PC-9 (cell line): ENCODE measurements at regions not wholly inside any gene's neighbourhood (a gene's known extent, or its start where the extent isn't known, plus 50 kb on each side); places are given as distances from the start of the nearest gene placed in this dataset.

Experiments
- BruUV-seq: library from RNA; stranded (reverse); fragments of 400-500 nt; replicated peaks from 2 replicates; lab custom pipeline; 2021; lab: Mats Ljungman, UMichigan
- CTCF ChIA-PET: fragments of 300-600 bp; sonication (Branson Sonifier 250); formaldehyde crosslinking; loops from one replicate; lab custom pipeline; 2022; ENCODE audit warnings: antibody characterized with exemption; lab: Charles Lee
- POLR2A ChIA-PET: fragments of 300-600 bp; sonication (Branson Sonifier 250); formaldehyde crosslinking; loops from one replicate; lab custom pipeline; 2022; ENCODE audit warnings: antibody characterized with exemption; ENCODE audit not compliant: unreplicated experiment; lab: Charles Lee
- DNase-seq, 2 experiments: peaks; one replicate each; pipeline versions ENCODE4 v3.0.0 to v3.0.0-alpha.2; 2015 to 2022; ENCODE audit warnings: mixed read lengths in 1 of 2
- H2AFZ ChIP-seq: fragments of 200-600 bp; sonication (generic); 2 replicates; pipeline ENCODE4 v1.8.1; 2017; ENCODE audit warnings: antibody characterized with exemption
- H3F3A ChIP-seq: fragments of 200-600 bp; sonication (generic); 2 replicates; pipeline ENCODE4 v1.8.1; 2017; ENCODE audit warnings: antibody characterized with exemption, mild to moderate bottlenecking, low read depth; ENCODE audit not compliant: insufficient read depth
- H3K27ac ChIP-seq: fragments of 200-600 bp; sonication (generic); 2 replicates; pipeline ENCODE4 v1.6.1; 2016; ENCODE audit warnings: mixed run types
- H3K27me3 ChIP-seq: fragments of 200-600 bp; sonication (generic); 2 replicates; pipeline ENCODE4 v1.6.1; 2016; ENCODE audit warnings: low read depth, mixed run types; ENCODE audit not compliant: insufficient read depth
- H3K36me3 ChIP-seq: fragments of 200-600 bp; sonication (generic); 2 replicates; pipeline ENCODE4 v1.6.1; 2016; ENCODE audit warnings: low read depth, mixed run types
- H3K4me1 ChIP-seq: fragments of 200-600 bp; sonication (generic); replicated peaks from 2 replicates; pipeline ENCODE4 v1.6.1; 2016; ENCODE audit warnings: mixed run types; ENCODE audit not compliant: insufficient read depth
- H3K4me2 ChIP-seq: fragments of 200-600 bp; sonication (generic); 2 replicates; pipeline ENCODE4 v1.6.1; 2017; ENCODE audit warnings: mixed run types
- H3K4me3 ChIP-seq: fragments of 200-600 bp; sonication (generic); 2 replicates; pipeline ENCODE4 v1.6.1; 2016; ENCODE audit warnings: mixed run types
- H3K79me2 ChIP-seq: fragments of 200-600 bp; sonication (generic); 2 replicates; pipeline ENCODE4 v1.6.1; 2017; ENCODE audit warnings: low read depth, mixed run types
- H3K9me2 ChIP-seq: fragments of 200-600 bp; sonication (generic); 2 replicates; pipeline ENCODE4 v1.8.1; 2017; ENCODE audit warnings: mild to moderate bottlenecking; ENCODE audit not compliant: insufficient read depth
- H3K9me3 ChIP-seq: fragments of 200-600 bp; sonication (generic); 2 replicates; pipeline ENCODE4 v1.8.1; 2016; ENCODE audit warnings: low read depth; ENCODE audit not compliant: insufficient read depth
- H4K20me1 ChIP-seq: fragments of 200-600 bp; sonication (generic); 2 replicates; pipeline ENCODE4 v1.8.1; 2017; ENCODE audit not compliant: insufficient read depth
- EZH2 ChIP-seq: fragments of 200-600 bp; sonication (generic); IDR thresholded peaks from 2 replicates; pipeline ENCODE4 v1.8.0; 2017; ENCODE audit warnings: antibody characterized with exemption, low read depth
- intact Hi-C: fragments of 100-400 bp; cut with micrococcal nuclease; formaldehyde crosslinking; loops from one replicate; pipeline ENCODE4 v1.10.0; 2022; ENCODE audit not compliant: unreplicated experiment
- TF ChIP-seq, protein P1 (sequence below): fragments of 200-600 bp; sonication (generic); conservative IDR thresholded peaks from 2 replicates; pipeline ENCODE4 v1.6.1; 2017; ENCODE audit warnings: mixed run types, antibody characterized with exemption, mild to moderate bottlenecking, moderate library complexity

DNA sequence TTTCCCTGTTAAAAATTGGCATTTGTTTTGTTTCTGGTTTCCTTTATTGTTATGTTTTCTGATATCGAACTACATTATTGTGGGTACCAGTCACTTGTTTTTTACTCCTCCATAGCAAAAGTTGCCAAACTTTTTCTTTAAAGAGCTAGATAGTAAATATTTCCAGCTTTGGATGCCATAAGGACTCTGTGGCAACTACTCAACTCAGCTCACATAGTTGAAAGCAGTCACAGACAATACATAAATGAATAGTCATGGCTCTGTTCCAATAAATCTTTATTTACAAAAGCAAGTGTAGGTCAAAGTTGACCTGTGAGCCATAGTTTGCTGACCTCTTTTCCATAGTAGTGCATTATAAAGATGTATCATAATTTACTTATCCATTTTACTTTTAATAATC is 305.0 kb downstream of the RASEF start:
- Histone ChIP-seq H3K36me3 (no peaks in the 10 kb centered on the region), H3F3A (no peaks in the 10 kb centered on the region), H3K27ac (no peak overlapping the region), H3K4me3 (no peak overlapping the region; the same call in 1 of the 2 replicates), H3K4me2 (peak overlapping the region; percentile 53), H4K20me1 (no peaks in the 10 kb centered on the region), H3K4me1 (no peaks in the 10 kb centered on the region), H3K9me3 (no peaks in the 10 kb centered on the region), H2AFZ (peak overlapping the region; percentile 26; the same call in 1 of the 2 replicates), H3K79me2 (no peaks in the 10 kb centered on the region), H3K27me3 (no peaks in the 10 kb centered on the region), H3K9me2 (no peaks in the 10 kb centered on the region)
- intact Hi-C loops, result no loop called here
- TF ChIP-seq, protein P1, sequence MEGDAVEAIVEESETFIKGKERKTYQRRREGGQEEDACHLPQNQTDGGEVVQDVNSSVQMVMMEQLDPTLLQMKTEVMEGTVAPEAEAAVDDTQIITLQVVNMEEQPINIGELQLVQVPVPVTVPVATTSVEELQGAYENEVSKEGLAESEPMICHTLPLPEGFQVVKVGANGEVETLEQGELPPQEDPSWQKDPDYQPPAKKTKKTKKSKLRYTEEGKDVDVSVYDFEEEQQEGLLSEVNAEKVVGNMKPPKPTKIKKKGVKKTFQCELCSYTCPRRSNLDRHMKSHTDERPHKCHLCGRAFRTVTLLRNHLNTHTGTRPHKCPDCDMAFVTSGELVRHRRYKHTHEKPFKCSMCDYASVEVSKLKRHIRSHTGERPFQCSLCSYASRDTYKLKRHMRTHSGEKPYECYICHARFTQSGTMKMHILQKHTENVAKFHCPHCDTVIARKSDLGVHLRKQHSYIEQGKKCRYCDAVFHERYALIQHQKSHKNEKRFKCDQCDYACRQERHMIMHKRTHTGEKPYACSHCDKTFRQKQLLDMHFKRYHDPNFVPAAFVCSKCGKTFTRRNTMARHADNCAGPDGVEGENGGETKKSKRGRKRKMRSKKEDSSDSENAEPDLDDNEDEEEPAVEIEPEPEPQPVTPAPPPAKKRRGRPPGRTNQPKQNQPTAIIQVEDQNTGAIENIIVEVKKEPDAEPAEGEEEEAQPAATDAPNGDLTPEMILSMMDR, result no peak
- TF ChIP-seq EZH2, result no peak
- no peak for DNase-seq
- POLR2A ChIA-PET, result interaction anchor here (0.6 kb wide), 1 partner anchor 305 kb away, joined by 3 read pairs; no protein-coding TSS in a partner anchor
- CTCF ChIA-PET, result interaction anchor here (1.0 kb wide), 1 partner anchor 151 kb away, joined by 3 read pairs; no protein-coding TSS in a partner anchor
- BruUV-seq, result no TSS peak

DNA sequence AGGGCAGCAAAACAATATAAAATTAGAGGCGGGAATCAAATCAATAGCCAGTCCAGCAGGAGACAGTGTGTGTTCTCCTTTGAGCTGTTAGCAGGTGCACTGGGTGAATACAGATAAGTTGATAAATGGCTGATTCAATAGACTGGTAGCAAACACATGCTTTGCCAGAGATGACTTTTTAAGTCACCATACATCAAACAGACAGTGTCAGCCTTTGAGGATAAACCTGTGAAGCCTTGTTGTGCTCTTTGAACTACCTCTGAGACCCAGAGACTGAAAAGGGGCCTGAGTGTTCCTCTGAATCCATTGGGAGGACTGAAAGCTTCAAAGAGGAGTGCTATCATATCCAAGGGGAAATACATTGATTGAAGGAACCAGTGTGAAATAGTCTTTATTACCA is 301.9 kb downstream of the RASEF start:
- H3K9me3 ChIP-seq, result no peaks in the 10 kb centered on the region
- no peaks in the 10 kb centered on the region for H3K79me2 ChIP-seq
- no peak overlapping the region for H3K4me2 ChIP-seq
- no peak overlapping the region for H2AFZ ChIP-seq
- no peak overlapping the region for H3K27ac ChIP-seq
- ChIA-PET POLR2A (no interaction called here), CTCF (no interaction called here)
- no peaks in the 10 kb centered on the region for H3K9me2 ChIP-seq
- no peaks in the 10 kb centered on the region for H4K20me1 ChIP-seq
- intact Hi-C loops, result no loop called here
- H3K4me3 ChIP-seq, result no peak overlapping the region
- no peaks in the 10 kb centered on the region for H3K27me3 ChIP-seq
- no peaks in the 10 kb centered on the region for H3K36me3 ChIP-seq
- no peak for DNase-seq
- BruUV-seq, result no TSS peak
- H3F3A ChIP-seq, result no peaks in the 10 kb centered on the region
- H3K4me1 ChIP-seq, result no peaks in the 10 kb centered on the region
- TF ChIP-seq, protein P1, result no peak
- no peak for TF ChIP-seq EZH2

DNA sequence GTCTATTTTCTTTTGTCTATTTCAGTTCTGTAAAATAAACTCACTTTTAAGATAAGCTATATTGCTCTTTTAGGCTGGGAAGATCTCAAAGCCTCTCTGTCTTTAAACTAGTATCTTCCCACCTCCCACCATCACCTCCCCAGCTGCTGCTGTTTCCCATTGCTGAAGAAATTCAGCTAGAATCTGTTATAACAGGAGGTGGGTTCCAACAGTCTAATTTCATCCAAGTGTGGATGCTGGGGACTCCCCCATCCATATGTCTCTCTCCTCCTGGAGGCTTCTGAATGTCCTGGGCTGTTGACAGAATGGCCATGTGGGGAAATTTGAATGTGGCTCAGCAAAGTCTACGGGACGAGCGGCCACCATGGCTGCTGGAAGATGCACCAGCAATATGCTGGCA is 301.0 kb downstream of the RASEF start:
- Histone ChIP-seq H3K27me3 (no peaks in the 10 kb centered on the region), H3K36me3 (no peaks in the 10 kb centered on the region), H3K4me3 (no peak overlapping the region), H3K4me2 (no peak overlapping the region), H2AFZ (no peak overlapping the region), H3K4me1 (no peaks in the 10 kb centered on the region), H4K20me1 (no peaks in the 10 kb centered on the region), H3K9me3 (no peaks in the 10 kb centered on the region), H3K79me2 (no peaks in the 10 kb centered on the region), H3K9me2 (no peaks in the 10 kb centered on the region), H3K27ac (no peak overlapping the region), H3F3A (no peaks in the 10 kb centered on the region)
- no TSS peak for BruUV-seq
- ChIA-PET POLR2A (no interaction called here), CTCF (no interaction called here)
- intact Hi-C loops, result no loop called here
- TF ChIP-seq, protein P1, result no peak
- TF ChIP-seq EZH2, result no peak
- no peak for DNase-seq
